ENCODE measurements at regions not wholly inside any gene's neighbourhood (a gene's known extent, or its start where the extent isn't known, plus 50 kb on each side); places are given as distances from the start of the nearest gene placed in this dataset.

DNA sequence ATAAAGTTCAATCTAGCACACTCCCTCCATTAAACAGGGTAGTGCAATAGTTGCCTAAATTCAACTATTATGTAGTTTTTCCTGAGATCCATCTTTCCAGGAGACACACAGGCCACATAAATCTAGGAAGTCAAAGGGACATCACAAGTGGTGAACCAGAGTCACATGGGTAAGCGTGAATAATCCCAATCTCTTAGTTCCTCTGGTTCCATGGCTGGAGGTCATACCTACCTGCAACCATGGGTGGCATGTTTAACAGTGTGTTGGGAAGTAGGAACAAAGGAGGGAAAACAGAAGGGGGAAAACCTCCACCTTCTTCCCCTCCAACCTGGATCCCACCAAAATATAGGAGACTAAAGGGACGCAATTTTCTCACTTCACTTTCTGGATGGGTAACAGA lies 2651.6 kb downstream of the ARAP2 start:
- whole genome bisulfite sequencing, 2 donors, result 94 to 98% methylated on average over 2 of the region's 2 CpGs
- peaks cover 0 to 53% (median 8%) of the 10 kb centered on the region in 4 donors for H3K9me3 ChIP-seq
- TF ChIP-seq, protein P1, sequence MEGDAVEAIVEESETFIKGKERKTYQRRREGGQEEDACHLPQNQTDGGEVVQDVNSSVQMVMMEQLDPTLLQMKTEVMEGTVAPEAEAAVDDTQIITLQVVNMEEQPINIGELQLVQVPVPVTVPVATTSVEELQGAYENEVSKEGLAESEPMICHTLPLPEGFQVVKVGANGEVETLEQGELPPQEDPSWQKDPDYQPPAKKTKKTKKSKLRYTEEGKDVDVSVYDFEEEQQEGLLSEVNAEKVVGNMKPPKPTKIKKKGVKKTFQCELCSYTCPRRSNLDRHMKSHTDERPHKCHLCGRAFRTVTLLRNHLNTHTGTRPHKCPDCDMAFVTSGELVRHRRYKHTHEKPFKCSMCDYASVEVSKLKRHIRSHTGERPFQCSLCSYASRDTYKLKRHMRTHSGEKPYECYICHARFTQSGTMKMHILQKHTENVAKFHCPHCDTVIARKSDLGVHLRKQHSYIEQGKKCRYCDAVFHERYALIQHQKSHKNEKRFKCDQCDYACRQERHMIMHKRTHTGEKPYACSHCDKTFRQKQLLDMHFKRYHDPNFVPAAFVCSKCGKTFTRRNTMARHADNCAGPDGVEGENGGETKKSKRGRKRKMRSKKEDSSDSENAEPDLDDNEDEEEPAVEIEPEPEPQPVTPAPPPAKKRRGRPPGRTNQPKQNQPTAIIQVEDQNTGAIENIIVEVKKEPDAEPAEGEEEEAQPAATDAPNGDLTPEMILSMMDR (IDR thresholded peaks at IDR 0.05), result no peak
- no peak for TF ChIP-seq POLR2A (IDR thresholded peaks at IDR 0.05)
- TF ChIP-seq EP300 (IDR thresholded peaks at IDR 0.05), result no peak
- H3K36me3 ChIP-seq, result no peaks in the 10 kb centered on the region
- no peak overlapping the region for H3K27ac ChIP-seq
- no peak for DNase-seq (ENCODE audit: low spot score in 2 of 2)
- H3K4me1 ChIP-seq, result no peaks in the 10 kb centered on the region
- H3K27me3 ChIP-seq, result no peaks in the 10 kb centered on the region
- H3K4me3 ChIP-seq, result no peak overlapping the region

DNA sequence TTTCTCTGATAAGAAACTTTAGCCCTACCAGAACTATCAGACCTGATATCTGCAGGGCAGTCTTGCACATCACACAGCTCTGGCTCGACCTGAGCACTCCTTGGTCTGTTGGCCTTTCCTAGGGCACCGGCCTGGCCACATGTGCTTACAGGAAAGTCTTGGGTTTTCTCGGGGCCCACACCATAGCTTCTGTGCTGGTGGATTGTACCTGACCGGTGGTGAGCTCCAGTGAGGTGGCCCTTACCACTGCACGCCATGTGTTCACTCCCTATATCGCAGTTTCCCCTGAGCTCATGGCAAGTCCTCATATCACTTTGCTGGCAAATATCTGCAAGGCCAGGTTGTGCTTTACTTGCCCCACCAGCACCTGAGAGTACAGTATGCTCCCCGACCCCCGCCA lies 2637.4 kb downstream of the ARAP2 start:
- H3K4me1 ChIP-seq, result no peaks in the 10 kb centered on the region

DNA sequence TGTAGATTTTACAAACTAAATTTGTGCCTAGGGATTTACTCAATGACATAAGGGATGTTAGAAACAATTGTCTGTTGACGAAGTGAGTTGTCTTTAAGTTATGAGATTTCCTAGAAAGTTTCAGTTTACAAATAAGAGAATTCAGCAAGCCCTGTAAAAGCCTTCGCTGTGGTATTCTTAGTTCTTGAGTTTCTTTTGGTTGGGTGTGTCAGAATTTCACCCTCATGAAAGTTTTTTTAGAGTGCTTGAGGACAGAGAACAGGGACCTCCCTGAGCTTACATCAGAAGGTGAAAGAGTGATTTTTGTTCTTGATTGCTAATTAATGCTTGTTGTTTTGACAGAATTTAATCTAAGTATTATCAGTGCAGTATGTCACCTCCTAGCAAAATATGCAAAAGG lies 2628.2 kb downstream of the ARAP2 start:
- Histone ChIP-seq H3K27me3 (no peaks in the 10 kb centered on the region), H3K4me1 (no peaks in the 10 kb centered on the region), H3K36me3 (no peaks in the 10 kb centered on the region), H3K4me3 (no peak overlapping the region), H3K27ac (no peak overlapping the region), H3K9me3 (no peaks in the 10 kb centered on the region)
- no peak for DNase-seq (ENCODE audit: low spot score in 2 of 2)
- WGBS, 2 donors, result 66 to 77% methylated on average over 2 of the region's 2 CpGs
- TF ChIP-seq, protein P1 (IDR thresholded peaks at IDR 0.05), result no peak
- no peak for TF ChIP-seq EP300 (IDR thresholded peaks at IDR 0.05)
- TF ChIP-seq POLR2A (IDR thresholded peaks at IDR 0.05), result no peak

More for the DNA sequence above, 2637.4 kb downstream of the ARAP2 start:
- TF ChIP-seq EP300 (IDR thresholded peaks at IDR 0.05), result no peak
- no peak for DNase-seq (ENCODE audit: low spot score in 2 of 2)
- Histone ChIP-seq H3K36me3 (no peaks in the 10 kb centered on the region), H3K4me3 (no peak overlapping the region), H3K9me3 (peaks cover 0 to 20% (median 0%) of the 10 kb centered on the region in 4 donors), H3K27ac (no peak overlapping the region), H3K27me3 (no peaks in the 10 kb centered on the region)
- WGBS, 2 donors, result 85 to 97% methylated on average over 8 of the region's 8 CpGs

DNA sequence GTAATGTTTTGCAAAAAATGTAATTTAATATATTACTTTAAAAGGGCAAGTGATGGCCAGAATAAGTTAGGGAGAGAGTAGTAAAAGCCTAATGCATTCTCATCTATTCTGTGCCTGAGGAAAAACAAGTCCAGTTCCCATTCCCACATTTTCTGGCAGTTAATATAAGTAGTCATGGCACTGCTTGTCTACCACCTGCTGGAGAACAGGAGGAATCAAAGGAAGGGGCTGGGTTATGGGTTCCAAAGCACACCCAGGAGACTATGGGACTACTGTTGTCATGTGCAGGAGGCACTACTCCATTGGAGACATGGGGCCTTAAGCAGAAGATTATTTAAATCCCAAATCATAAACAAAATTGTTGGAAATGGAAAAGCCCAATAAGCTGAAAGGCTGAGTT lies 2618.6 kb downstream of the ARAP2 start:
- Histone ChIP-seq H3K4me1 (no peaks in the 10 kb centered on the region), H3K4me3 (no peak overlapping the region), H3K27ac (no peak overlapping the region), H3K36me3 (no peaks in the 10 kb centered on the region), H3K27me3 (no peaks in the 10 kb centered on the region), H3K9me3 (no peaks in the 10 kb centered on the region)
- no peak for DNase-seq (ENCODE audit: low spot score in 2 of 2)
- TF ChIP-seq POLR2A (IDR thresholded peaks at IDR 0.05), result no peak

DNA sequence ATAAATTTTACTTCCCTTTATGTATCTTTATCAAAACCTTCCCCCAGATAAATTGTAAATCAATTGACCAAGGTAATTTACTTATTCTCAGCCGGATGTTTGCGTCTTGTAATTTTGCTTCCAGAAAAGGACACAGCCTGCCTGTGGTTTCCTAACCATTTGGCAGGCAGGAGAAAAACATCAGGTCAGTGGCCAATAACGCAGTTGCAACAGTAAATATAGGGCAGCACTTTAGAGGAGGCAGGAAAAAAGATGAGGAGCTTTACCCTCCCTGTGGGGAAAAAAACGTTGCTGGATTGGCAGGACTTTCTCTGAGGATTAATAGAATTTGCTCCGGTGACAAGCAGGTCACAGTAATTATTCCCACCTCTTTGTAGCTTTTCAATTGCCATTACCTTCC lies 2618.1 kb downstream of the ARAP2 start:
- Histone ChIP-seq H3K36me3 (no peaks in the 10 kb centered on the region), H3K9me3 (no peaks in the 10 kb centered on the region), H3K27me3 (no peaks in the 10 kb centered on the region), H3K27ac (no peak overlapping the region), H3K4me1 (no peaks in the 10 kb centered on the region), H3K4me3 (no peak overlapping the region)
- 57 to 67% methylated on average over 5 of the region's 5 CpGs for WGBS, 2 donors
- no peak for DNase-seq (ENCODE audit: low spot score in 2 of 2)
- no peak for TF ChIP-seq POLR2A (IDR thresholded peaks at IDR 0.05)
- TF ChIP-seq EP300 (IDR thresholded peaks at IDR 0.05), result no peak
- TF ChIP-seq, protein P1 (IDR thresholded peaks at IDR 0.05), result no peak

DNA sequence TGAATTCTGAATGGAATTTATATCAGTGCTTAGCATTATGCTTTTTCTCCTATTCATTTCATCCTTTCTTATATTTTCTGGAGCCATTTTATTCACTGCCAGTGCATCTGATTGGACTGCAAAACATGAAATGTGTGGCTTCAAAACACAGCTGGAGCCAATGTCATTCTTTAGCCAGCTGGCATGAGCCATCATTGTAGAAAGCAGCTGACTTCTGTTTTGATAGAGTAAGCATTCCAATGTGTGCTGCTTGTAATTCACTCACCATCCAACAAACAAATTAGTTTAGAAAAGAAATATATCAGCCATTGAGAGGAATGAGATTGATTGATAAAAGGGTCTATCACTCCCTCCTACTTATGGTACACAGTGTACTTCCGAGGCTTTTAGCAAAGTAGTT lies 2616.0 kb downstream of the ARAP2 start:
- WGBS, 2 donors, result 69 to 75% methylated on average over 1 of the region's 1 CpG
- no peak overlapping the region for H3K4me3 ChIP-seq
- TF ChIP-seq, protein P1 (IDR thresholded peaks at IDR 0.05), result no peak
- no peak for TF ChIP-seq POLR2A (IDR thresholded peaks at IDR 0.05)
- no peak for TF ChIP-seq EP300 (IDR thresholded peaks at IDR 0.05)

More for the DNA sequence above, 2616.0 kb downstream of the ARAP2 start:
- H3K9me3 ChIP-seq, result no peaks in the 10 kb centered on the region
- no peak overlapping the region for H3K27ac ChIP-seq
- DNase-seq (ENCODE audit: low spot score in 2 of 2), result no peak
- H3K4me1 ChIP-seq, result no peaks in the 10 kb centered on the region
- H3K36me3 ChIP-seq, result no peaks in the 10 kb centered on the region
- H3K27me3 ChIP-seq, result no peaks in the 10 kb centered on the region
